Fibroblast of skin of right quadriceps (primary cell): ENCODE measurements at regions not wholly inside any gene's neighbourhood (a gene's known extent, or its start where the extent isn't known, plus 50 kb on each side); places are given as distances from the start of the nearest gene placed in this dataset.

Experiments
- DNase-seq: peaks from one replicate; pipeline ENCODE4 v3.0.0-alpha.2; 2013

- no peak for DNase-seq
These were observed 490.8 kb downstream of the IPMK start for GRCh38 chr10:57776688-57777432.

- no peak for DNase-seq
These were observed 492.4 kb downstream of the IPMK start for GRCh38 chr10:57775250-57775649.

GRCh38 chr10:57769298-57769697, 498.4 kb downstream of the IPMK start:
- no peak for DNase-seq

GRCh38 chr10:57759777-57760176, 507.9 kb downstream of the IPMK start:
- no peak for DNase-seq

GRCh38 chr10:57754803-57755202, 512.9 kb downstream of the IPMK start:
- no peak for DNase-seq

GRCh38 chr10:57743711-57744110, 524.0 kb downstream of the IPMK start:
- no peak for DNase-seq

- no peak for DNase-seq
These were observed 525.9 kb downstream of the IPMK start for GRCh38 chr10:57741751-57742150.

- DNase-seq = no peak
These were observed 544.4 kb downstream of the IPMK start for GRCh38 chr10:57723305-57723704.

- DNase-seq = no peak
These were observed 550.8 kb downstream of the IPMK start for GRCh38 chr10:57716884-57717283.

- DNase-seq = no peak
These were observed 552.5 kb downstream of the IPMK start for GRCh38 chr10:57715233-57715632.

- DNase-seq = no peak
These were observed 560.4 kb downstream of the IPMK start for GRCh38 chr10:57707300-57707658.

GRCh38 chr10:57706576-57707299, 561.0 kb downstream of the IPMK start:
- no peak for DNase-seq

- DNase-seq = no peak
These were observed 561.7 kb downstream of the IPMK start for GRCh38 chr10:57706016-57706415.

- DNase-seq = peak; percentile 26
These were observed 567.8 kb downstream of the IPMK start for GRCh38 chr10:57699944-57700343.

- DNase-seq = peak; percentile 92
These were observed 571.1 kb downstream of the IPMK start for GRCh38 chr10:57696641-57697040.

- peak; percentile 65 for DNase-seq
These were observed 572.6 kb downstream of the IPMK start for GRCh38 chr10:57694956-57695608.

GRCh38 chr10:57692255-57692980, 575.3 kb downstream of the IPMK start:
- peak; percentile 89 for DNase-seq

GRCh38 chr10:57689596-57690297, 577.9 kb downstream of the IPMK start:
- DNase-seq = no peak

- no peak for DNase-seq
These were observed 587.8 kb downstream of the IPMK start for GRCh38 chr10:57679916-57680315.

GRCh38 chr10:57675125-57675524, 592.6 kb downstream of the IPMK start:
- no peak for DNase-seq

GRCh38 chr10:57673446-57673960, 594.2 kb downstream of the IPMK start:
- DNase-seq = no peak

GRCh38 chr10:57664815-57665214, 602.9 kb downstream of the IPMK start:
- no peak for DNase-seq
